Right hindlimb (tissue), 1 donor: ENCODE measurements at regions not wholly inside any gene's neighbourhood (a gene's known extent, or its start where the extent isn't known, plus 50 kb on each side); places are given as distances from the start of the nearest gene placed in this dataset.
"Not testable (repeated sequence)": the region's sequence is repeated elsewhere in the genome, so short reads cannot be mapped to it uniquely, and the experiment has no call there.

ENCODE experiments used
- DNase-seq: peaks from one replicate; pipeline ENCODE4 v3.0.0-alpha.2; 2018

DNA sequence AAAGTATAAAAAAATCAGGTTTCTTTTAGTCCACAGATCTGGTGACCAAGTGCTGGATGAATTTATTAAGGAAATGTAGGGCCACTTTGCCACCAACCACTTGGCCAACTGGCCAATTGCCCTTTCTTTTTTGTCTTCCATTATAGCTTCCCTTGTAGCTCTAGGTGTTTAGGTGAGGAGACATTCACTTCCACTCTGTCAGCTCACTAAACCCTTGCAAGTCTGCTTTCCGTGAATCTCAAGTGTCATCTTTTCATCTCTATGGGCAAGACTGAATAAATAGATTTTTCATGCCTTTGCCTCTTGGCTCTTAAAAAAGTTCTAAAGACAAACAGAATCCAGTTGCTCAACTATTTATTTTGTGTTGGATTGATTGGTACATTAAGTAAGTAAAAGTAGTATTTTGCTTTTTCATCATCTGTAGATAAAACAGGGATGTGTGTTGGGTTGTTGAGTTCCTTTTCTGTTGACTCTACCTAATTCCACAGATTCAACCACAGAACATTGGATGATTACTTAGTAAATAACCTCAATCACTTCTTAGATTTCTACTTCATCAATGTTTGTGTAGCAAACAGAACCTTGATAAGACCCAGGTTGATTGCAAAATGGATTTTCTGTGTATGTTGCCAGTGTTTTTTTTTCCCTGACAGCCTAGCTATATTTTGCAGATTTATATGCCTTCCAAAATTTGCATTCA is 68.1 kb upstream of the GRXCR1 start:
- no peak for DNase-seq

DNA sequence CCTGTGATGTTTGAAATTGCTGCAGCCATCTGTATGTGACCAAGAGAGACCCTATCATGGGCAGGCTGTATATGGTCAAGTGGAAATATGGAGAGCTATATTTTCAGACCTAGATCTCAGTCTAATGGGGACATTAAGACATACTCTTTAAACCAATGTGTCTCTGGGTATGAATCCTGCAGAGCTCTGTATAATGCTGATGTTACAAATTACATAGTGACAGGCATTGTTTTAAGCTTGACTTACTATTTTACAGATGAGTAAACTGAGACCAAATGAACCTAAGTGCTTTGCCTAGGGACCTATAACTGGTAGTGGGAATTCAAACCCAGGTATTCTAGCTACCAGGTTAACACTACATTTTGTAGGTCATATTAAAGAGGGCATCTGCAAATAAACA is 71.3 kb upstream of the GRXCR1 start:
- DNase-seq = no peak

DNA sequence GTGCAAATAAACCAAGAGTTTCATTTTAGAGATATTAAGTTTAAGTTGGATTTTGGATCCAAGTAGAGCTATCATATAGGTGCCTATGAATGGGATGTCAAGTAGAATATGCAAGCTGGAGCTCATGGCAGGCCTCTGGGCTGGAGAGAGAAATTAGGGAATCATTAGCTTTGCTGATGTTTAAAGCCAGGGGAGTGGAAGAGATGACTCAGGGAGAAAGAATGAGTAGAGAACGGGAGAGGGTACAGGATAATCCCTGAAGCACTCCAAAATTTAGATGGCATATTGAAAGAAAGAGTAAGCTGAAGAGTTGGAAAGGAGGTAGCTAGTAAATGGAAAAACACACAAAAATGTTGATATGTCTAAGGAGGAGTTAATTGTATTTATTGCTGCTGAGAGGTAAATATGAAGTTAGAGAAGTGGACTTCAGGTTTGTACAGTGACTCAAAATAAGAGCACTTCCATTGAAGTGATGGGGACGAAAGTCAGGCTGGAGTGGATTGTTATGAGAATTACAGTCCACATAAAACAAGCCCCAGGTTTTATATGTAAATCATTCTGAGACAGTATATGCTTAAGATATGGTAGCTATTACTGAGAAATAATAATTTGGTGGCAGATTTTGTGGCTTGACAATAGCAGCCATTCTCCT is 72.5 kb upstream of the GRXCR1 start:
- DNase-seq = no peak

- no peak for DNase-seq
Observed at GRCh38 chr4:42817913-42818312, 74.6 kb upstream of the GRXCR1 start.

DNA sequence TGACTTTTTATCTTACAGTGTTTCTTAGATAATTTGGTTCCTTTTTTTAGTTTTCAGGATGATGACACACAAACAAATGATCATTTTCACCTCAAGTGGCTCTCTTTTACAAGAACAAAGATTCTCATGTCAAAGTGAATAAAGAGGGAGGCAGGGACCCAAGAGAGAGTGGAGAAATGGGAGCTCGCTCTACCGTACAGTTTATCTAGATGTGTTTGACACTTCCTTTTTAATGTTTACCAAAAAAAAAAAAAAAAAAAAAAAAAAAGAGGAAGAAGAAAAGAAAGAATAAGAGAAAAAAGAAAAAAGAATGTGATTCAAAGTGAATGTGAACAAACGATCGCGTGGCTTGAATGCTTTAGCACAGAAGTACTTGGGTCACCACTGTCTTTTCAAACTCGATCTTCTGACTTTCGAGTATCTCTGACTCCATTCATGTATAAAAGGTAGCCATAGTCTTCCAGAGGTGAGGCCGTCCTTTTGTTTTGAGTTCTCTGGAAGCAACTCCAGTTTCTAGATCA is 75.6 kb upstream of the GRXCR1 start:
- no peak for DNase-seq

DNA sequence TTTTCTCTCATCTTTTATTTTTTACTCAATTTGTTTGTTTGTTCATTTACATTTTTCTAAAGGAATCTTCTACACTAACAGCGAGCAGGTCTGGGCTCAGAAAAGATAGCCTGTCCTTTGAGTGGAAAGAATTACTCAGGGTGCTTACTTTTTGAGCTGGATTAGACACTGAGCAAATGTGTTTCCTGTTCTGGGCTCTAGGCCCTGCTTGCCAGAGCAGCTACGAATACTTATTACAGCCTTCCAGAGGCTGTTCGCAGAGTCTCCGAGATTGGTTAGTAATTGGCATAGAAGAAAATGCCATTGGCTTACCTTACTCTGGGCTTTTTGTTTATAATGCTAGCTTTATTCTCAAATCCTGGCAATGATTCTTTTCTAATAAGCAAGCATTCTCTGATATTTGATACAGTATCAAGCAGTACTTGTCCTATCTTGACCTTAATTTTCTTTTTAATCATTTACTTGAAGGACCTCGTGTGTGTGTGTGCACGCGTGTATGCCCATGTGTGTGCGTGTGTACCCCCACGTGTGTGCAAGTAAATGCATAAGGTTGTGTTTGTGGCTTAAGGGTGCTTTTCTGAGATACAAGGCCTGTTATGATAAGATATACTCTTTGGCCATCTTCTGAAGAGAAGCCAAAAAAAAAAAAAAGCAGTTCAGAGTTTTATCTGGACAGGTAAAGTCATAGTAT is 76.2 kb upstream of the GRXCR1 start:
- DNase-seq = peak; percentile 22

- no peak for DNase-seq
Observed at GRCh38 chr4:42809419-42810084, 83.0 kb upstream of the GRXCR1 start.

- no peak for DNase-seq
Observed at GRCh38 chr4:42806303-42806835, 86.1 kb upstream of the GRXCR1 start.

DNA sequence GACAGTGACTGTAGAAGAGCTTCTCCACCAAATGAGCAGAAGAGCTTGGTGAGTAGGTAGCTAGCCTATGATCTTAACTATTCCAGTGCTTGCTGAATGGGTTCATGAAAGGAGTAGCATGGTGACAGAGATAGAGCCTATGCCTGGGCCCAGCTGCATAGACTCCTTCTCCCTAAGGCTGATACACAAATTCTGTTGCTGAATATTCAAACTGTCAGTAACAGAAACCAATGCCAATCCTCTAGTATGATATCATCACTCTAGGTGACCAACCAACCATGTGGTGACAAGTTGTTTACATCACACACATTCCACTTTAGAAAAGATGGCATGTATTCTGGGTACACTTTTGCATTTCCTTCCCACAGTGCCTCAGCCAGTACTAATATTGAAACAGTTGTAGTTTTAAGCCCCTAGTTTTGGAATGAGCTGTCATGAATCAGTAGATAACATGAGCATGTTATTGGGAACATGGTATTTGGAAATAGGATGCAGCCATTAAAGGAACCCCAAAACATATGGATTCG is 103.4 kb upstream of the GRXCR1 start:
- DNase-seq = no peak

DNA sequence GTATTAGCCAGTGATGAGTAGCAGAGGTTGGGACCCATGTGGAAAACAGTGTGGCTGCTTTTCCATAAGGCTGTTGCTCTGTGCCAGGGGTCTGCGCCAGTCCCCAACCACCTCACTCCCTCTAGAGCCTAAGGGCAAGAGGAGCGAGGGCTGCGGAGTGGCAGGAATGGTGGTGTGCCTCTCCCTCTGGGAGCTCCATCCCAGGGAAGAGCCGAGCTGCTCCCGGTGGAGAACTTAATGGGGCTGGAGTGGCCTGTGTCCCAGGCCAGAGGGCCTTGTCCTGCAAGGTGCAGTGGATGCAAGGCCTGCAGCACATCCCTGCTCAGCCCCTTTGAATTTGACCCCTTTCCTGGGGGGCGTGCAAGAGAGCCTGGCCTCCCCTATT is 105.4 kb upstream of the GRXCR1 start:
- DNase-seq = no peak

GRCh38 chr4:42786350-42787078 is 106.0 kb upstream of the GRXCR1 start:
- no peak for DNase-seq

- no peak for DNase-seq
Observed at GRCh38 chr4:42785817-42786216, 106.7 kb upstream of the GRXCR1 start.

- DNase-seq = no peak
Observed at GRCh38 chr4:42781315-42781714, 111.2 kb upstream of the GRXCR1 start.

DNA sequence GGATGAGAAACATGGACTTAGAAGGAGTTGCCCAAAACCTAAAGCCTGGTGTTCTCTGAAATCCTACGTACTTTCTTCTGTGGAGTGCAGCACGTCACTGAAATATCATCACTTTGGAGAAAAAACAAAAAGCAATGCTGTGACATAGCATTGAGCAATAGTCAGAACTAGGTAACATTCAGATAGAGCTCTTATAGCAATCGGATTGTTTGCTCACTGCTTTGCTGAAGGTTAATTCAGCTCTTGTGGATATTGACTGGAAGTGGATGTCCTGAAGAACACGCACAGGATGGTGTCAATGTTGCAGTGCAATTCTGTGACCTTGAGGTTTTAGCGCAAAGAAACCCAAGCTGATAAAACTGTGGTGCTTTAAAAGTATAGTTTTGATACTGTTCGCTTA is 114.2 kb upstream of the GRXCR1 start:
- DNase-seq = no peak

GRCh38 chr4:42768125-42768748 is 111.3 kb upstream of the ATP8A1 start:
- no peak for DNase-seq

- DNase-seq = no peak
Observed at GRCh38 chr4:42767669-42768068, 110.8 kb upstream of the ATP8A1 start.

GRCh38 chr4:42761804-42762203 is 104.9 kb upstream of the ATP8A1 start:
- DNase-seq = no peak

DNA sequence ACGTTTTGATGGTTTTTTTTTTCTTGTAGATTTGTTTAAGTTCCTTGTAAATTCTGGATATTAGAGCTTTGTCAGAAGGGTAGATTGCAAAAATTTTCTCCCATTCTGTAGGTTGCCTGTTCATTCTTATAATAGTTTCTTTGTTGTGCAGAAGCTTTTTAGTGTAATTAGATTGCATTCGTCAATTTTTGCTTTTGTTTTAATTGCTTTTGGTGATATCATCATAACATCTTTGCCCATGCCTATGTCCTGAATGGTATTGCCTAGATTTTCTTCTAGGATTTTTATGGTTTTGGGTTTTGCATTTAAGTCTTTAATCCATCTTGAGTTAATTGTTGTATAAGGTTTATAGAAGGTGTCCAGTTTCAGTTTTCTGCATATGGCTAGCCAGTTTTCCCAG is 98.1 kb upstream of the ATP8A1 start:
- not testable (repeated sequence) for DNase-seq

GRCh38 chr4:42751587-42751986 is 94.7 kb upstream of the ATP8A1 start:
- DNase-seq = no peak

- DNase-seq = no peak
Observed at GRCh38 chr4:42750856-42751255, 94.0 kb upstream of the ATP8A1 start.

DNA sequence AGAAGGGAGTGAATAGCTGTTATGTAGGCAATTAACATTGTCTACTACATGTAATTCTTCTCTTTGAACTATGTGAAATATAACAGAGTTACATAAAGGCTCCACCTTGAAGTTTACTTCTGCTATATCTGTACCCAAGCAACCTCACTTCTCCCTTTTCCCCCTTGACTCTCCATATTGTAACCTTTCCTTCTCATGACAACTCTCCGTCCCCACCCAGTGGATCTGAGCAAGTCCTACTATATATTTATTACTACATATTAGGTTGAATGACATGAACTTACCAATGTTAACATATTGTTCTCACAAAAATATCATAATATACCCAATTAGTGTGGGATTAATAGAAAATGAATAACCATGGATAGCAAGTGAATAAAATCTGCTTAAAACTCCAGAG is 93.2 kb upstream of the ATP8A1 start:
- no peak for DNase-seq

DNA sequence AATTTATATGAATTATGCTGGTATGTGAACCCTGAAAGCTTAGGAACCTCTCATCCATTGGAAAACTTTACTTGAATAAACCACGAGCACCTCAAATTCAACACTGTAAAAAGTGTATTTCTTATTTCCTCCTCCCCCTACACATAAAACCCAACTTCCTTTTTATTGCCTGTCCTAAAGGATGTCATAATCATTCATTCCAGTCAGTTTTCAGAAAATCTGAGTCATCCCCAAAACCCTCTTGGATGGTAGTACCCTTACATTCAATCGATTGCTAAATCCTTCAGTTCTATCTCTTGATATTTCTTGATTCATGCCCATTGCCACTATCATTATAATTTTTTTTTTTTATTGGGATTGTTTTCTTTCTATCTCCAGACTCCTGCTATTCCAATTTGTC is 91.1 kb upstream of the ATP8A1 start:
- no peak for DNase-seq
